ENCODE measurements at regions not wholly inside any gene's neighbourhood (a gene's known extent, or its start where the extent isn't known, plus 50 kb on each side); places are given as distances from the start of the nearest gene placed in this dataset.

DNA sequence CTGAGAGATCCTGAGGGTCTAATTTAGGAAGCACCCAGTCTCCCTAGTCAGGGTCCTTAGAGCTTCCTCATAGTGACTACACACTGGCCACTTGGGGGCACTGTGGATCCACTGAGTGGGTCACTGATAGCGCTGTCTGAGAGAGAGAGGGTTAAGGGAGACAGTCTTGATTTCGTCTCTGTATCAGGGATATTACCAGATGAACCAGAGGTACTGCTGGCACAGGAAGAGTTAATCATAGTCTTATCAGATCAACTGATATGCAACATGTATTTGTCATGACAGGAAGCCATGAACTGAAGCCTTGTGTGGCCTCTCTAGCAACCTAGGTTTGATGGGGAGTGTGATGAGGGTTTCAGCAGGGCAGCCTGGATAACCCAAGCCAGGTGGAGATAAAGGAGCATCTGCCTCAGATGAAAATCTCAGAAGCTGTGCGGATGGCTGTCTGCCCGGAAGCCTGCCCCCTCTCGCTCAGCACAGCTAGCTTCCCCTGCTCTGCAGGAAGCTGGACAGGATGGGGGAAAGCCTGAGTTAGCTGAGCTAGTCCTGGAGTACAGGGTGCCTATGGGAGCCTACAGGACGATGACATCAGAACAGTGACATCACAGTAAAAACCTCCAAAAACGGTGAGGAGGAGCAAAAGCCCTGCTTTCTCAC is 214.0 kb upstream of the PRSS1 start:
- Histone ChIP-seq H2AFZ (ENCODE audit: control insufficient read depth, low read length) (peak overlapping the region; percentile 24), H3K9me1 (ENCODE audit: control insufficient read depth, extremely low read depth, insufficient read depth, low read length) (no peaks in the 10 kb centered on the region), H3K9me3 (ENCODE audit: control insufficient read depth, low read depth, low read length) (no peaks in the 10 kb centered on the region), H3K27ac (ENCODE audit: control insufficient read depth, insufficient read depth, low read length) (no peak overlapping the region), H3K79me2 (ENCODE audit: control insufficient read depth, insufficient read depth, low read length) (no peaks in the 10 kb centered on the region), H3K4me3 (ENCODE audit: control insufficient read depth in 2 of 3, extremely low read depth in 1 of 3, insufficient read depth in 2 of 3, low read depth in 1 of 3, low read length in 3 of 3) (no peak overlapping the region), H3K27me3 (ENCODE audit: control insufficient read depth, extremely low read depth, insufficient read depth, low read length) (no peaks in the 10 kb centered on the region), H4K20me1 (ENCODE audit: control insufficient read depth, extremely low read depth, insufficient read depth, low read length) (no peaks in the 10 kb centered on the region), H3K4me1 (ENCODE audit: control insufficient read depth, extremely low read depth, insufficient read depth, low read length) (peaks cover 19% of the 10 kb centered on the region), H3K9ac (ENCODE audit: control insufficient read depth, extremely low read depth, insufficient read depth, low read length) (no peak overlapping the region), H3K36me3 (ENCODE audit: control insufficient read depth in 2 of 2, extremely low read depth in 1 of 2, insufficient read depth in 2 of 2, low read length in 2 of 2) (no peaks in the 10 kb centered on the region), H3K4me2 (ENCODE audit: control insufficient read depth, extremely low read depth, insufficient read depth, low read depth, low read length) (peak overlapping the region; percentile 33)
- FAIRE-seq: no peak
- dilution Hi-C loops (cut with MboI; ENCODE audit: extremely low pct_ligation_motif_present, low sequenced_read_pairs): no loop called here
- DNase-seq (ENCODE audit: low read depth, low spot score): peak; percentile 75
- TF ChIP-seq, protein P1, sequence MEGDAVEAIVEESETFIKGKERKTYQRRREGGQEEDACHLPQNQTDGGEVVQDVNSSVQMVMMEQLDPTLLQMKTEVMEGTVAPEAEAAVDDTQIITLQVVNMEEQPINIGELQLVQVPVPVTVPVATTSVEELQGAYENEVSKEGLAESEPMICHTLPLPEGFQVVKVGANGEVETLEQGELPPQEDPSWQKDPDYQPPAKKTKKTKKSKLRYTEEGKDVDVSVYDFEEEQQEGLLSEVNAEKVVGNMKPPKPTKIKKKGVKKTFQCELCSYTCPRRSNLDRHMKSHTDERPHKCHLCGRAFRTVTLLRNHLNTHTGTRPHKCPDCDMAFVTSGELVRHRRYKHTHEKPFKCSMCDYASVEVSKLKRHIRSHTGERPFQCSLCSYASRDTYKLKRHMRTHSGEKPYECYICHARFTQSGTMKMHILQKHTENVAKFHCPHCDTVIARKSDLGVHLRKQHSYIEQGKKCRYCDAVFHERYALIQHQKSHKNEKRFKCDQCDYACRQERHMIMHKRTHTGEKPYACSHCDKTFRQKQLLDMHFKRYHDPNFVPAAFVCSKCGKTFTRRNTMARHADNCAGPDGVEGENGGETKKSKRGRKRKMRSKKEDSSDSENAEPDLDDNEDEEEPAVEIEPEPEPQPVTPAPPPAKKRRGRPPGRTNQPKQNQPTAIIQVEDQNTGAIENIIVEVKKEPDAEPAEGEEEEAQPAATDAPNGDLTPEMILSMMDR (optimal IDR thresholded peaks at IDR 0.05 in 1 of 3, IDR thresholded peaks at IDR 0.05 in 1 of 3, conservative IDR thresholded peaks at IDR 0.05 in 1 of 3; ENCODE audit: extremely low read depth in 1 of 3, insufficient read depth in 2 of 3, low read length in 3 of 3): peak; percentile 79 to 95 (median 90)
- TF ChIP-seq EZH2 (IDR thresholded peaks at IDR 0.05; ENCODE audit: low read length): no peak

DNA sequence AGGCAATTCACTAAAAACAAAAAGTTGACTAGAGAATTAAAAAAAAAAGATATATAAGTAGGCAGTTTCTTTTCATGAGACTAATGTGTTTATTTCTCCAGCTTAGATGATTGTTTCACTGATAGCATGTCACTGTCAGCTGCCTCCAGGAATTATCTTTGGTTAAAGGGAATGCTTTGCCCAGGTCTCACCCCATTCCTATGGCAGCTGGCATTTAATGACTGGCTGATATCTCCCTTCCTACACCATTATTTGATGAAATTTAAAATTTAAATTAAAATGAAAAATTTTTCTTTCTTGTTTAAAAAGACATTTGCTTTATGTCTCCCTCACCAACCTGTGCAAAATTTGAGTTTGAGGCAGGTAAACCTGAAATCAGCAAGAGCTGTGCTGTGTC is 214.5 kb upstream of the PRSS1 start:
- no peak overlapping the region for H3K9ac ChIP-seq (ENCODE audit: control insufficient read depth, extremely low read depth, insufficient read depth, low read length)

More for the DNA sequence above, 214.5 kb upstream of the PRSS1 start:
- Histone ChIP-seq H3K79me2 (ENCODE audit: control insufficient read depth, insufficient read depth, low read length) (no peaks in the 10 kb centered on the region), H4K20me1 (ENCODE audit: control insufficient read depth, extremely low read depth, insufficient read depth, low read length) (no peaks in the 10 kb centered on the region), H3K9me3 (ENCODE audit: control insufficient read depth, low read depth, low read length) (no peaks in the 10 kb centered on the region), H2AFZ (ENCODE audit: control insufficient read depth, low read length) (no peak overlapping the region), H3K9me1 (ENCODE audit: control insufficient read depth, extremely low read depth, insufficient read depth, low read length) (no peaks in the 10 kb centered on the region), H3K4me1 (ENCODE audit: control insufficient read depth, extremely low read depth, insufficient read depth, low read length) (peaks cover 14% of the 10 kb centered on the region), H3K27me3 (ENCODE audit: control insufficient read depth, extremely low read depth, insufficient read depth, low read length) (no peaks in the 10 kb centered on the region), H3K27ac (ENCODE audit: control insufficient read depth, insufficient read depth, low read length) (no peak overlapping the region), H3K36me3 (ENCODE audit: control insufficient read depth in 2 of 2, extremely low read depth in 1 of 2, insufficient read depth in 2 of 2, low read length in 2 of 2) (no peaks in the 10 kb centered on the region), H3K4me3 (ENCODE audit: control insufficient read depth in 2 of 3, extremely low read depth in 1 of 3, insufficient read depth in 2 of 3, low read depth in 1 of 3, low read length in 3 of 3) (no peak overlapping the region), H3K4me2 (ENCODE audit: control insufficient read depth, extremely low read depth, insufficient read depth, low read depth, low read length) (no peak overlapping the region)
- no peak for DNase-seq (ENCODE audit: low read depth, low spot score)
- dilution Hi-C loops (cut with MboI; ENCODE audit: extremely low pct_ligation_motif_present, low sequenced_read_pairs): no loop called here
- FAIRE-seq: no peak
- TF ChIP-seq, protein P1 (optimal IDR thresholded peaks at IDR 0.05 in 1 of 3, IDR thresholded peaks at IDR 0.05 in 1 of 3, conservative IDR thresholded peaks at IDR 0.05 in 1 of 3; ENCODE audit: extremely low read depth in 1 of 3, insufficient read depth in 2 of 3, low read length in 3 of 3): no peak
- TF ChIP-seq EZH2 (IDR thresholded peaks at IDR 0.05; ENCODE audit: low read length): no peak
